Brain microvascular endothelial cell (primary cell): ENCODE measurements at regions not wholly inside any gene's neighbourhood (a gene's known extent, or its start where the extent isn't known, plus 50 kb on each side); places are given as distances from the start of the nearest gene placed in this dataset.

Experiments used
- DNase-seq: peaks from one replicate; pipeline ENCODE4 v3.0.0-alpha.2; 2020
- H3K27ac ChIP-seq: fragments of 250-450 bp; sonication (Bioruptor Pico); 2 replicates; pipeline ENCODE4 v1.5.1; 2020; ENCODE audit warnings: mild to moderate bottlenecking, moderate library complexity
- H3K27me3 ChIP-seq: fragments of 250-450 bp; sonication (Bioruptor Pico); replicated peaks from 2 replicates; pipeline ENCODE4 v1.5.1; 2020; ENCODE audit warnings: mild to moderate bottlenecking
- H3K36me3 ChIP-seq: fragments of 250-450 bp; sonication (Bioruptor Pico); replicated peaks from 2 replicates; pipeline ENCODE4 v1.5.1; 2020; ENCODE audit warnings: mild to moderate bottlenecking
- H3K4me3 ChIP-seq: 2 replicates; pipeline ENCODE4 v1.5.1; 2011; ENCODE audit warnings: low read depth, mild to moderate bottlenecking, control low read depth, low read length, moderate library complexity
- in situ Hi-C: cut with HindIII; loops from 2 replicates; pipeline ENCODE4 v1.10.0; 2017; ENCODE audit warnings: low sequenced_read_pairs, low pct_ligation_motif_present
- TF ChIP-seq, protein P1 (sequence below): IDR thresholded peaks from 2 replicates; pipeline ENCODE4 v1.5.1; 2011; ENCODE audit warnings: low read depth, mild to moderate bottlenecking, moderate library complexity, low read length, control low read depth, inconsistent platforms; ENCODE audit errors: missing control alignments

DNA sequence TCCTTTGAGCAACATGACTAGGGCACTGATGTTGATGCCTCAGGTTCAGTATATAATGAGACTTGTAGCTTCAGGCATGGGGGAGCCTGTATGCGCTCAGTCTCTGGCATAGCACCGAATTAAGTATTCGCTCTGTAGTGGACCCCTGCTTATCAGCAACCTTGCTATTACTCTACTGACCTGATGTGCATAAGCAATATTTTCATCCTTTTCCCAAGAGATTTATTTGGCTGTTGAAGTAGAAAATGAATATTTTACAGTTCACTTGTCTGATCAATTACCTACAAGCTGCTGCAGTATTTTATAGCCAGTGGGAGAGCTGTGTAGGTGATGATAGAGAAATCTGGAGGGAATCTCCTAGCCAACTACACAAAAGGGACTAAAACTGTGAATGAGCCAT, 781.6 kb upstream of the PHF14 start:
- DNase-seq: no peak
- in situ Hi-C loops: no loop called here
- Histone ChIP-seq H3K27me3 (no peaks in the 10 kb centered on the region), H3K36me3 (no peaks in the 10 kb centered on the region), H3K27ac (no peak overlapping the region), H3K4me3 (no peak overlapping the region)
- TF ChIP-seq, protein P1, sequence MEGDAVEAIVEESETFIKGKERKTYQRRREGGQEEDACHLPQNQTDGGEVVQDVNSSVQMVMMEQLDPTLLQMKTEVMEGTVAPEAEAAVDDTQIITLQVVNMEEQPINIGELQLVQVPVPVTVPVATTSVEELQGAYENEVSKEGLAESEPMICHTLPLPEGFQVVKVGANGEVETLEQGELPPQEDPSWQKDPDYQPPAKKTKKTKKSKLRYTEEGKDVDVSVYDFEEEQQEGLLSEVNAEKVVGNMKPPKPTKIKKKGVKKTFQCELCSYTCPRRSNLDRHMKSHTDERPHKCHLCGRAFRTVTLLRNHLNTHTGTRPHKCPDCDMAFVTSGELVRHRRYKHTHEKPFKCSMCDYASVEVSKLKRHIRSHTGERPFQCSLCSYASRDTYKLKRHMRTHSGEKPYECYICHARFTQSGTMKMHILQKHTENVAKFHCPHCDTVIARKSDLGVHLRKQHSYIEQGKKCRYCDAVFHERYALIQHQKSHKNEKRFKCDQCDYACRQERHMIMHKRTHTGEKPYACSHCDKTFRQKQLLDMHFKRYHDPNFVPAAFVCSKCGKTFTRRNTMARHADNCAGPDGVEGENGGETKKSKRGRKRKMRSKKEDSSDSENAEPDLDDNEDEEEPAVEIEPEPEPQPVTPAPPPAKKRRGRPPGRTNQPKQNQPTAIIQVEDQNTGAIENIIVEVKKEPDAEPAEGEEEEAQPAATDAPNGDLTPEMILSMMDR: no peak

DNA sequence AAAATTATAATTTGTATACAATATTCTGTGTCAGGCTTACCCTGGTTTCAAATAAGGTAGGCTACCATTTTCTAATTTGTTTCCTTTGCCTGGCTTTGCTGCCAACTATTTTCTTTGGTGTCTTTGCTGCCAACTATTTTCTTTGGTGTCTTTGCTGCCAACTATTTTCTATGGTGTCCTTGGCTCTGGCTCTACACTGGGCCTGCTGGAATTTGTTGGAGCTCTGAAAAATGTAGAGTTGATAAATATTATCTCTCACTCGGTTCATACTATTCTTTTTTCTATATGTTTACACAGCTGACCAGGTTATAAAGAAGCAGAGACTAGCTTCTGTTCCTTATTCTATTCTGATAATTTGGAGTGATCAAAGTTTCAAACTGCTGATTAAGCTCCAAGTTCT, 768.0 kb upstream of the PHF14 start:
- DNase-seq: no peak
- no peaks in the 10 kb centered on the region for H3K27me3 ChIP-seq
- in situ Hi-C loops: no loop called here
- no peak overlapping the region for H3K4me3 ChIP-seq
- TF ChIP-seq, protein P1: no peak
- H3K36me3 ChIP-seq: no peaks in the 10 kb centered on the region
- no peak overlapping the region for H3K27ac ChIP-seq

DNA sequence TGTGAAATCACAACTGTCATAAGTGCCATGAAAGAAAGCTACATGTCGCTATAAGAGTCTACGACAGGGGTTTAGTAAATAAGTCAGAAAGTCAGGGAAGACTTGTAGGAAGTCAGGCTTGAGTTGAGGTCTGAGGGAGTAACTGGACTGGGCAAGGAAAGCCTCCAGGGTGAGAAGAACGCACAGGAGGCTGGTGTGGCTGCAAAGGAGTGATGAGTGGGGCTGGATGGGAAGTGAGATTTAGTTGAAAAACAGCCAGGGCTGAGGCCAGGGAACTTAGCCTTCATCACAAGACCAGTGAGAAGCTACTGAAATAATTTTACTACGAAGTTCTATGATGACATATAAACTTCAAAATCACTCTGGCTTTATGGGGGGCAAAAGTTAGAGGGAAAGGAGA, 763.7 kb upstream of the PHF14 start:
- TF ChIP-seq, protein P1: no peak
- in situ Hi-C loops: no loop called here
- no peak for DNase-seq
- H3K36me3 ChIP-seq: no peaks in the 10 kb centered on the region
- H3K27me3 ChIP-seq: no peaks in the 10 kb centered on the region
- no peak overlapping the region for H3K27ac ChIP-seq
- no peak overlapping the region for H3K4me3 ChIP-seq

DNA sequence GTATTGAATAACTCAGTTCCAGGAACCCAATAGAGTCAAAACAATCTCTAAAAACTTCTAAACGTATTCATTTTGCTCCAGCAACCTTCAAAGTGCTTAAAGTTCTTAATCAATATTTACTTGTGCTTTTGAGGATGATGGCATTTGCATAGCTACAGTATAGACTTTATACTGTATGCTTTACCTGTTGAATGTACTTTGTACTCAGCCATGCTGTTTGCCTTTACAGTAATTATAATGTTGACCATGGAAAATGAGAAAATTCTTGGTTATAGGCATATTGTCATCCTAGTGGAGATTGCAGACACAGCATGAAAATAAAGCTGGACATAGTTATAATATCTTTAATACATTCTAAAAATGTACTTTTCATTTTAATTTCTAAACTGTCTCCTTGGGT, 762.7 kb upstream of the PHF14 start:
- H3K27ac ChIP-seq: no peak overlapping the region
- in situ Hi-C loops: no loop called here
- TF ChIP-seq, protein P1: no peak
- H3K4me3 ChIP-seq: no peak overlapping the region
- no peak for DNase-seq
- no peaks in the 10 kb centered on the region for H3K36me3 ChIP-seq
- no peaks in the 10 kb centered on the region for H3K27me3 ChIP-seq

DNA sequence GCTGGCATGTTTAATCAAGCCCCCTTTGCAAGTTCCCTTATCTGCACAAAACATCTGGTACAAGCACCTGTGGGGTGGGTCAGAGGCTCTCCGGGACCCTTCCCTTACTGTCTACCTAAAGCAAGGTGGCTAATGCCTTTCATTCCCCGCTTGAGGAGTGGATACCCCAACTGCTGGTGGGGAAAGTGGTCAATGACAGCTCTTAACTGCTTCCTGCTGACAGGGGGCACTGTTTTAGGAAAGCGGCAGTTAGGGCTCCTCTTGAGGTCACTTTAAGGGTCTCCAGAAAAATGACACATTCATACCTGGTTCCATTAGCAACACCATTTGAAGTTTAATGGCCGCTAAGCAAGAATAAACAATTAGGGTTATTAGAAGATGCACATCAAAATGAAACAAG, 761.8 kb upstream of the PHF14 start:
- in situ Hi-C loops: no loop called here
- TF ChIP-seq, protein P1: no peak
- H3K36me3 ChIP-seq: no peaks in the 10 kb centered on the region
- no peak overlapping the region for H3K4me3 ChIP-seq
- no peak overlapping the region for H3K27ac ChIP-seq
- no peaks in the 10 kb centered on the region for H3K27me3 ChIP-seq
- no peak for DNase-seq

DNA sequence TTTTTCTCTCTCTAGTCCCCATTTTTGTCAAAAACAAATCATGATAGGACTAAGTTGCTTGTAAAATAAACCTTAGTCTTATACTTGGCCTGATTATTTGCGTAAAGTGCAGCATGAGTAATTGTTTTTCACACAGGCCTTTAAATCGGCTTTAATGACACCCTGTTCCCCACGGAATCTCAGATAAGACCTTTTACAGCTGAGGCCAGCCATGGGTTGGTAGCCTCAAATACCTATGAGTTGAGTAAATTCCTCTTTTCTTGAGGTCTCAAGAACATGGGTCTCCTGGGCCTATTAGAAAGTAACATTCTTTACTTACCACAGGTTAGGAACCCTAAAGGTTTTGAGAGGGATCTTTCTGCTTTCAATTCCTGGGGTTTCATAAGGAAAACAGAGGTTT, 761.0 kb upstream of the PHF14 start:
- in situ Hi-C loops: no loop called here
- TF ChIP-seq, protein P1: no peak
- Histone ChIP-seq H3K27ac (no peak overlapping the region), H3K36me3 (no peaks in the 10 kb centered on the region), H3K4me3 (no peak overlapping the region), H3K27me3 (no peaks in the 10 kb centered on the region)
- DNase-seq: peak; percentile 27
